IMR-90 (cell line): ENCODE measurements at regions not wholly inside any gene's neighbourhood (a gene's known extent, or its start where the extent isn't known, plus 50 kb on each side); places are given as distances from the start of the nearest gene placed in this dataset.

Experiments used
- ATAC-seq: fragments of 200-7000 bp; cut with Tn5 transposase; 2 replicates; pipeline ENCODE4 v1.9.1; 2020; ENCODE audit warnings: low read depth, mild to moderate bottlenecking, moderate library complexity
- BruUV-seq: library from RNA; stranded (reverse); fragments of 400-500 nt; replicated peaks from 2 replicates; lab custom pipeline; 2021; lab: Mats Ljungman, UMichigan
- CTCF ChIA-PET: fragments of 300-600 bp; formaldehyde crosslinking; extraction: SDS; loops from one replicate; lab custom pipeline; 2021; ENCODE audit warnings: antibody characterized with exemption; lab: Yijun Ruan, JAX
- POLR2A ChIA-PET: fragments of 300-600 bp; sonication (Branson Sonifier 250); formaldehyde crosslinking; loops from one replicate; lab custom pipeline; 2022; ENCODE audit warnings: antibody characterized with exemption; ENCODE audit not compliant: unreplicated experiment; lab: Charles Lee
- DNase-seq: peaks from one replicate; pipeline ENCODE4 v3.0.0; 2013
- H2AFZ ChIP-seq: replicated peaks from 2 replicates; pipeline ENCODE3; 2013; ENCODE audit warnings: low read length, mild to moderate bottlenecking; ENCODE audit not compliant: poor library complexity
- H2AK5ac ChIP-seq: 2 replicates; pipeline ENCODE4 v1.6.1; 2013; ENCODE audit warnings: low read depth, low read length, inconsistent platforms
- H2AK9ac ChIP-seq: replicated peaks from 2 replicates; pipeline ENCODE3; 2013; ENCODE audit warnings: mild to moderate bottlenecking, low read depth, low read length, moderate library complexity; ENCODE audit not compliant: poor library complexity
- H2BK120ac ChIP-seq: 2 replicates; pipeline ENCODE4 v1.6.1; 2013; ENCODE audit warnings: low read depth, low read length, inconsistent platforms
- H2BK15ac ChIP-seq: 3 replicates; pipeline ENCODE4 v1.6.1; 2013; ENCODE audit warnings: low read depth, low read length, inconsistent platforms
- H2BK20ac ChIP-seq: 2 replicates; pipeline ENCODE4 v1.6.1; 2013; ENCODE audit warnings: low read depth, mild to moderate bottlenecking, inconsistent platforms, low read length, moderate library complexity
- H2BK5ac ChIP-seq: 2 replicates; pipeline ENCODE4 v1.6.1; 2013; ENCODE audit warnings: mild to moderate bottlenecking, low read depth, low read length, inconsistent platforms; ENCODE audit not compliant: poor library complexity, severe bottlenecking
- H3K14ac ChIP-seq: replicated peaks from 2 replicates; pipeline ENCODE4 v1.6.1; 2013; ENCODE audit warnings: low read depth, low read length, inconsistent platforms
- H3K18ac ChIP-seq: 2 replicates; pipeline ENCODE4 v1.6.1; 2013; ENCODE audit warnings: low read depth, low read length, control low read depth
- H3K23ac ChIP-seq: 2 replicates; pipeline ENCODE4 v1.6.1; 2013; ENCODE audit warnings: low read depth, low read length, inconsistent platforms
- H3K27ac ChIP-seq: 2 replicates; pipeline ENCODE4 v1.5.1; 2013; ENCODE audit warnings: mild to moderate bottlenecking, control low read depth, low read length; ENCODE audit not compliant: insufficient read depth
- H3K27me3 ChIP-seq: 2 replicates; pipeline ENCODE4 v1.6.1; 2013; ENCODE audit warnings: low read length; ENCODE audit not compliant: control insufficient read depth, insufficient read depth
- H3K36me3 ChIP-seq: 2 replicates; pipeline ENCODE4 v1.6.1; 2013; ENCODE audit warnings: low read length, mixed read lengths; ENCODE audit not compliant: control insufficient read depth, insufficient read depth
- H3K4ac ChIP-seq: 2 replicates; pipeline ENCODE4 v1.6.1; 2013; ENCODE audit warnings: low read depth, low read length, inconsistent platforms
- H3K4me1 ChIP-seq: 2 replicates; pipeline ENCODE4 v1.6.1; 2013; ENCODE audit warnings: low read length, mixed read lengths; ENCODE audit not compliant: control insufficient read depth, insufficient read depth
- H3K4me2 ChIP-seq: 2 replicates; pipeline ENCODE4 v1.6.1; 2013; ENCODE audit warnings: low read depth, mild to moderate bottlenecking, control low read depth, low read length, moderate library complexity
- H3K4me3 ChIP-seq: 2 replicates; pipeline ENCODE4 v1.5.1; 2013; ENCODE audit warnings: low read depth, mild to moderate bottlenecking, control low read depth, low read length, moderate library complexity; ENCODE audit not compliant: insufficient read depth
- H3K56ac ChIP-seq: 2 replicates; pipeline ENCODE4 v1.6.1; 2013; ENCODE audit warnings: low read length, inconsistent platforms; ENCODE audit not compliant: insufficient read depth; ENCODE audit errors: extremely low read depth
- H3K79me1 ChIP-seq, 2 experiments: 2 replicates each; pipeline ENCODE4 v1.6.1; 2013; ENCODE audit warnings: low read length in 2 of 2, inconsistent platforms in 1 of 2, low read depth in 1 of 2
- H3K9ac ChIP-seq: 2 replicates; pipeline ENCODE4 v1.6.1; 2013; ENCODE audit warnings: low read depth, low read length, control low read depth
- H3K9me1 ChIP-seq: 2 replicates; pipeline ENCODE4 v1.6.1; 2013; ENCODE audit warnings: low read length, inconsistent platforms; ENCODE audit not compliant: insufficient read depth
- H3K9me3 ChIP-seq: 2 replicates; pipeline ENCODE4 v1.6.1; 2013; ENCODE audit warnings: low read length; ENCODE audit not compliant: control insufficient read depth, insufficient read depth
- H4K20me1 ChIP-seq: 2 replicates; pipeline ENCODE4 v1.6.1; 2013; ENCODE audit warnings: low read length, inconsistent platforms; ENCODE audit not compliant: insufficient read depth
- H4K5ac ChIP-seq: 2 replicates; pipeline ENCODE4 v1.6.1; 2013; ENCODE audit warnings: mild to moderate bottlenecking, low read depth, low read length, control low read depth
- H4K8ac ChIP-seq, 2 experiments: 2 replicates each; pipeline ENCODE4 v1.6.1; 2013; ENCODE audit warnings: low read depth in 2 of 2, low read length in 2 of 2, control low read depth in 1 of 2, inconsistent platforms in 1 of 2
- H4K91ac ChIP-seq: 2 replicates; pipeline ENCODE4 v1.6.1; 2013; ENCODE audit warnings: low read depth, low read length, inconsistent platforms; ENCODE audit not compliant: insufficient read depth
- CEBPB ChIP-seq: IDR thresholded peaks from 2 replicates; pipeline ENCODE4 v1.6.1; 2012; ENCODE audit warnings: low read depth, low read length, improper control_type of control experiment
- CHD1 ChIP-seq: IDR thresholded peaks from 2 replicates; pipeline ENCODE4 v1.6.1; 2012; ENCODE audit warnings: low read depth, low read length, improper control_type of control experiment
- MAFK ChIP-seq: IDR thresholded peaks from 2 replicates; pipeline ENCODE4 v1.6.1; 2012; ENCODE audit warnings: low read depth, low read length, improper control_type of control experiment
- MAZ ChIP-seq: IDR thresholded peaks from 2 replicates; pipeline ENCODE4 v1.6.1; 2012; ENCODE audit warnings: low read depth, mild to moderate bottlenecking, low read length, improper control_type of control experiment, moderate library complexity, borderline replicate concordance
- MXI1 ChIP-seq: IDR thresholded peaks from 2 replicates; pipeline ENCODE4 v1.6.1; 2012; ENCODE audit warnings: low read depth, mild to moderate bottlenecking, low read length, moderate library complexity, borderline replicate concordance
- POLR2A ChIP-seq: IDR thresholded peaks from 2 replicates; pipeline ENCODE4 v1.6.1; 2012; ENCODE audit warnings: mild to moderate bottlenecking, low read depth, low read length
- RCOR1 ChIP-seq: IDR thresholded peaks from 2 replicates; pipeline ENCODE4 v1.6.1; 2012; ENCODE audit warnings: mild to moderate bottlenecking, low read length, improper control_type of control experiment; ENCODE audit not compliant: insufficient replicate concordance
- WGBS, 2 experiments: methylation state at CpG; one replicate each; pipeline versions ENCODE4 v1.1.5 to v1.1.7; 2013; ENCODE audit warnings: missing lambda C conversion rate in 2 of 2; ENCODE audit not compliant: insufficient read length in 1 of 2; ENCODE audit errors: extremely low coverage in 2 of 2; 5-methylcytosine and 5-hydroxymethylcytosine counted together
- dilution Hi-C: fragments of 300-500 bp; cut with HindIII; formaldehyde crosslinking; loops from one replicate; pipeline ENCODE4 v1.14.3; 2018; ENCODE audit warnings: low sequenced_read_pairs; ENCODE audit not compliant: unreplicated experiment
- in situ Hi-C: fragments of 300-500 bp; cut with MboI; formaldehyde crosslinking; loops from 3 replicates; pipeline ENCODE4 v1.14.3; 2019; ENCODE audit warnings: low sequenced_read_pairs, inconsistent platforms, mixed read lengths
- intact Hi-C: fragments of 100-400 bp; cut with micrococcal nuclease; formaldehyde crosslinking; loops from 2 replicates; pipeline ENCODE4 v1.10.0; 2022
- TF ChIP-seq, protein P1 (sequence below): conservative IDR thresholded peaks from 2 replicates; pipeline ENCODE4 v1.5.1; 2012; ENCODE audit warnings: mild to moderate bottlenecking, low read depth, low read length, improper control_type of control experiment

- Histone ChIP-seq H3K4me3 (no peak overlapping the region), H2AK9ac (no peak overlapping the region), H2AFZ (no peak overlapping the region), H4K91ac (no peak overlapping the region), H4K8ac (no peak overlapping the region), H3K79me1 (no peaks in the 10 kb centered on the region), H3K4me2 (no peak overlapping the region), H3K4ac (no peak overlapping the region), H3K23ac (no peak overlapping the region), H3K56ac (no peak overlapping the region), H2BK15ac (no peak overlapping the region), H2BK5ac (no peak overlapping the region), H3K27ac (no peak overlapping the region), H2BK20ac (no peak overlapping the region), H3K4me1 (no peaks in the 10 kb centered on the region), H2AK5ac (no peak overlapping the region), H3K9me3 (no peaks in the 10 kb centered on the region), H3K27me3 (no peaks in the 10 kb centered on the region), H2BK120ac (no peak overlapping the region), H3K9ac (no peak overlapping the region), H3K18ac (no peak overlapping the region), H3K14ac (no peak overlapping the region), H4K20me1 (no peaks in the 10 kb centered on the region), H3K9me1 (no peaks in the 10 kb centered on the region), H3K36me3 (no peaks in the 10 kb centered on the region), H4K5ac (no peak overlapping the region)
- ChIA-PET CTCF (no interaction called here), POLR2A (no interaction called here)
- WGBS, 2 experiments = 0% methylated on average over 1 of the region's 4 CpGs; no CpG with 5 or more reads in 1 of the 2 experiments
- TF ChIP-seq, protein P1, sequence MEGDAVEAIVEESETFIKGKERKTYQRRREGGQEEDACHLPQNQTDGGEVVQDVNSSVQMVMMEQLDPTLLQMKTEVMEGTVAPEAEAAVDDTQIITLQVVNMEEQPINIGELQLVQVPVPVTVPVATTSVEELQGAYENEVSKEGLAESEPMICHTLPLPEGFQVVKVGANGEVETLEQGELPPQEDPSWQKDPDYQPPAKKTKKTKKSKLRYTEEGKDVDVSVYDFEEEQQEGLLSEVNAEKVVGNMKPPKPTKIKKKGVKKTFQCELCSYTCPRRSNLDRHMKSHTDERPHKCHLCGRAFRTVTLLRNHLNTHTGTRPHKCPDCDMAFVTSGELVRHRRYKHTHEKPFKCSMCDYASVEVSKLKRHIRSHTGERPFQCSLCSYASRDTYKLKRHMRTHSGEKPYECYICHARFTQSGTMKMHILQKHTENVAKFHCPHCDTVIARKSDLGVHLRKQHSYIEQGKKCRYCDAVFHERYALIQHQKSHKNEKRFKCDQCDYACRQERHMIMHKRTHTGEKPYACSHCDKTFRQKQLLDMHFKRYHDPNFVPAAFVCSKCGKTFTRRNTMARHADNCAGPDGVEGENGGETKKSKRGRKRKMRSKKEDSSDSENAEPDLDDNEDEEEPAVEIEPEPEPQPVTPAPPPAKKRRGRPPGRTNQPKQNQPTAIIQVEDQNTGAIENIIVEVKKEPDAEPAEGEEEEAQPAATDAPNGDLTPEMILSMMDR = no peak
- TF ChIP-seq RCOR1 (no peak), MAZ (no peak), POLR2A (no peak), MAFK (no peak), CHD1 (no peak), MXI1 (no peak), CEBPB (no peak)
- ATAC-seq = no peak
- BruUV-seq = no TSS peak
- DNase-seq = no peak
- intact Hi-C loops = no loop called here
- dilution Hi-C loops = no loop called here
- in situ Hi-C loops = no loop called here
These were observed 396.3 kb upstream of the NEGR1 start for GRCh38 chr1:72678683-72679082.
